ENCODE measurements at regions not wholly inside any gene's neighbourhood (a gene's known extent, or its start where the extent isn't known, plus 50 kb on each side); places are given as distances from the start of the nearest gene placed in this dataset.
A peak's percentile ranks its signal among the peaks of the same experiment; 100 is the strongest.

- WGBS = 71% methylated on average over 6 of the region's 6 CpGs
- no peaks in the 10 kb centered on the region for H3K27me3 ChIP-seq (ENCODE audit: control insufficient read depth, insufficient read depth)
- no peaks in the 10 kb centered on the region for H3K9me3 ChIP-seq (ENCODE audit: control insufficient read depth, low read length)
- ATAC-seq (no peak), DNase-seq (no peak)
- H3K4me3 ChIP-seq (ENCODE audit: low read length) = no peak overlapping the region
- intact Hi-C loops (cut with DNase I) = no loop called here
- no peak overlapping the region for H3K27ac ChIP-seq (ENCODE audit: low read length)
- H3K4me1 ChIP-seq (ENCODE audit: control insufficient read depth, insufficient read depth, low read length) = no peaks in the 10 kb centered on the region
Observed at GRCh38 chr2:118696786-118697465, 150.5 kb downstream of the EN1 start.

- H3K9me3 ChIP-seq (ENCODE audit: control insufficient read depth, low read length) = no peaks in the 10 kb centered on the region
- DNase-seq (no peak), ATAC-seq (no peak)
- H3K4me3 ChIP-seq (ENCODE audit: low read length) = no peak overlapping the region
- H3K4me1 ChIP-seq (ENCODE audit: control insufficient read depth, insufficient read depth, low read length) = no peaks in the 10 kb centered on the region
- WGBS = 48% methylated on average over 6 of the region's 6 CpGs
- H3K27ac ChIP-seq (ENCODE audit: low read length) = no peak overlapping the region
- intact Hi-C loops (cut with DNase I) = no loop called here
- H3K27me3 ChIP-seq (ENCODE audit: control insufficient read depth, insufficient read depth) = no peaks in the 10 kb centered on the region
Observed at GRCh38 chr2:118693287-118693822, 154.1 kb downstream of the EN1 start.

DNA sequence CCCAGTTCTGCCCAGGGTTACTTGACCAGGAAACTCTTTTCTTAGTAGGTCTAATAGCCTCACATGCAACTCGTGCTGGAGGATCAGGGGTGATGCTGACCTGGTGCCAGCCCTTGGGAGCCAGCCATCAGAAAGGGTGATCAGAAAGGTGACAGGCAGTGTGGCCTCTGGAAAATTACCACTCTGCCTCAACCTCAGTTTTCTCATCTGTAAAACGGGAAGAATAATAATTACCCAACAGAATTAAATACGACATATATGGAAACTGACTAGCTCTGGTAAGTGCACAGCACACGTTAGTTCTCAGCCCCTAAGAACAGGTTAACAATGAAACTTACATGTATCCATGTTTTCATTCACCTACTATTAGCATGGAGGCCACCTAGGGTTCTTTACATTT is 157.6 kb downstream of the EN1 start:
- no peak for DNase-seq
- 74% methylated on average over 4 of the region's 4 CpGs for WGBS
- Histone ChIP-seq H3K4me1 (ENCODE audit: control insufficient read depth, insufficient read depth, low read length) (no peaks in the 10 kb centered on the region), H3K27ac (ENCODE audit: low read length) (no peak overlapping the region), H3K4me3 (ENCODE audit: low read length) (no peak overlapping the region), H3K9me3 (ENCODE audit: control insufficient read depth, low read length) (no peaks in the 10 kb centered on the region), H3K27me3 (ENCODE audit: control insufficient read depth, insufficient read depth) (no peaks in the 10 kb centered on the region)
- intact Hi-C loops (cut with DNase I) = no loop called here
- no peak for ATAC-seq

- WGBS = 82% methylated on average over 4 of the region's 4 CpGs
- no peak overlapping the region for H3K27ac ChIP-seq (ENCODE audit: low read length)
- no peaks in the 10 kb centered on the region for H3K27me3 ChIP-seq (ENCODE audit: control insufficient read depth, insufficient read depth)
- H3K4me3 ChIP-seq (ENCODE audit: low read length) = no peak overlapping the region
- no peaks in the 10 kb centered on the region for H3K4me1 ChIP-seq (ENCODE audit: control insufficient read depth, insufficient read depth, low read length)
- no peaks in the 10 kb centered on the region for H3K9me3 ChIP-seq (ENCODE audit: control insufficient read depth, low read length)
- no peak for ATAC-seq
- intact Hi-C loops (cut with DNase I) = no loop called here
- DNase-seq = no peak
Observed at GRCh38 chr2:118689456-118689855, 158.0 kb downstream of the EN1 start.

DNA sequence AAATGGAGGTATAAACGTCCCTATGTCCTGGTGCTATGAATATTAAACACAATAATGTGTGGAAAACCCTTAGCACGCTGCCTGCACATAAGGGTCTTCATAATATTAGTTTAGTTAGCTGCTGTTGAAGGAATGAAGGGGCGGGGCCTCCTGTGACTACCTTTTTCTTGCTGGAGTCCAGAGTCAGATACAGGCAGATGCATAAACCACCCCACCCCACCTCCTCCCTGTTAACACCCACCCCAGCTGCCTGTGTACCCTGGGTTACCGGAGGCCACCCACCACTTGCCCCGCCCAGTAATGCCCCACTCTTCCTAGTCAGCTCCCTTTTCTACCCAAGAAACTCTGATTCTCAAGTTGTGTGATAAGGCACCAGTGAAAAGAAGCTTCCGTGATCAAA is 158.4 kb downstream of the EN1 start:
- no peaks in the 10 kb centered on the region for H3K27me3 ChIP-seq (ENCODE audit: control insufficient read depth, insufficient read depth)
- no peaks in the 10 kb centered on the region for H3K9me3 ChIP-seq (ENCODE audit: control insufficient read depth, low read length)
- no peak overlapping the region for H3K27ac ChIP-seq (ENCODE audit: low read length)
- no peak for ATAC-seq
- no peaks in the 10 kb centered on the region for H3K4me1 ChIP-seq (ENCODE audit: control insufficient read depth, insufficient read depth, low read length)
- no peak for DNase-seq
- intact Hi-C loops (cut with DNase I) = no loop called here
- 74% methylated on average over 6 of the region's 6 CpGs for WGBS
- H3K4me3 ChIP-seq (ENCODE audit: low read length) = no peak overlapping the region

- DNase-seq (peak in 2 of 3 donors; percentile 51 to 53), ATAC-seq (peak; percentile 32 to 69)
- Histone ChIP-seq H3K27me3 (ENCODE audit: control insufficient read depth, insufficient read depth) (no peaks in the 10 kb centered on the region), H3K4me3 (ENCODE audit: low read length) (no peak overlapping the region), H3K27ac (ENCODE audit: low read length) (no peak overlapping the region), H3K9me3 (ENCODE audit: control insufficient read depth, low read length) (no peaks in the 10 kb centered on the region), H3K4me1 (ENCODE audit: control insufficient read depth, insufficient read depth, low read length) (no peaks in the 10 kb centered on the region)
- intact Hi-C loops (cut with DNase I) = no loop called here
- 49% methylated on average over 2 of the region's 2 CpGs for WGBS
Observed at GRCh38 chr2:118687698-118688097, 159.8 kb downstream of the EN1 start.

- Histone ChIP-seq H3K4me3 (ENCODE audit: low read length) (no peak overlapping the region), H3K4me1 (ENCODE audit: control insufficient read depth, insufficient read depth, low read length) (no peaks in the 10 kb centered on the region), H3K27ac (ENCODE audit: low read length) (no peak overlapping the region), H3K27me3 (ENCODE audit: control insufficient read depth, insufficient read depth) (no peaks in the 10 kb centered on the region), H3K9me3 (ENCODE audit: control insufficient read depth, low read length) (no peaks in the 10 kb centered on the region)
- DNase-seq (no peak), ATAC-seq (no peak)
- intact Hi-C loops (cut with DNase I) = no loop called here
- 64% methylated on average over 3 of the region's 3 CpGs for WGBS
Observed at GRCh38 chr2:118687192-118687591, 160.3 kb downstream of the EN1 start.

DNA sequence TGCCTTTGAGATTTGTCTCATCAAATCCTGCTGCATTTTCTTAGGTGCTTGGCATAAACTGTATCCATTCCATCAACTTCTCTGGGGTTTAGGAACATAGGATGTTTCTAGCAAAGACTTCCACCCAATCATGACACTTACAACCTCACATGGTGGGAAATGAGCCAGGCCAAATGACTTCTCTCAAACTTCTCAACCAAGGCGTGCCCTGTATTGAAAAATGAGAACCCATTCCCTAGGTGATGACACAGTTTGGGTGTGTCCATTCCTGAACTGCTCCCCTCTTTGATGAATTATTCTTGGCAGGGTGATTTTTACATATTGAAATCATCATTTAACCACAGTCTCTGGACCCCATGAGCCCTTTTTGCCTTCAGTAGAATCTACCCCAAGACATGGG is 161.1 kb downstream of the EN1 start:
- Histone ChIP-seq H3K9me3 (ENCODE audit: control insufficient read depth, low read length) (no peaks in the 10 kb centered on the region), H3K4me3 (ENCODE audit: low read length) (no peak overlapping the region), H3K27ac (ENCODE audit: low read length) (no peak overlapping the region), H3K4me1 (ENCODE audit: control insufficient read depth, insufficient read depth, low read length) (no peaks in the 10 kb centered on the region), H3K27me3 (ENCODE audit: control insufficient read depth, insufficient read depth) (no peaks in the 10 kb centered on the region)
- DNase-seq (no peak), ATAC-seq (no peak)
- WGBS = 74% methylated on average over 1 of the region's 1 CpG
- intact Hi-C loops (cut with DNase I) = no loop called here

- ATAC-seq (no peak), DNase-seq (no peak)
- intact Hi-C loops (cut with DNase I) = no loop called here
- Histone ChIP-seq H3K4me1 (ENCODE audit: control insufficient read depth, insufficient read depth, low read length) (no peaks in the 10 kb centered on the region), H3K27ac (ENCODE audit: low read length) (no peak overlapping the region), H3K9me3 (ENCODE audit: control insufficient read depth, low read length) (no peaks in the 10 kb centered on the region), H3K4me3 (ENCODE audit: low read length) (no peak overlapping the region), H3K27me3 (ENCODE audit: control insufficient read depth, insufficient read depth) (no peaks in the 10 kb centered on the region)
- WGBS = 87% methylated on average over 5 of the region's 5 CpGs
Observed at GRCh38 chr2:118683460-118683859, 164.0 kb downstream of the EN1 start.

- DNase-seq (no peak), ATAC-seq (no peak)
- Histone ChIP-seq H3K4me1 (ENCODE audit: control insufficient read depth, insufficient read depth, low read length) (no peaks in the 10 kb centered on the region), H3K27me3 (ENCODE audit: control insufficient read depth, insufficient read depth) (no peaks in the 10 kb centered on the region), H3K9me3 (ENCODE audit: control insufficient read depth, low read length) (no peaks in the 10 kb centered on the region), H3K27ac (ENCODE audit: low read length) (no peak overlapping the region), H3K4me3 (ENCODE audit: low read length) (no peak overlapping the region)
- WGBS = 40% methylated on average over 2 of the region's 2 CpGs
- intact Hi-C loops (cut with DNase I) = no loop called here
Observed at GRCh38 chr2:118678985-118679384, 168.5 kb downstream of the EN1 start.

DNA sequence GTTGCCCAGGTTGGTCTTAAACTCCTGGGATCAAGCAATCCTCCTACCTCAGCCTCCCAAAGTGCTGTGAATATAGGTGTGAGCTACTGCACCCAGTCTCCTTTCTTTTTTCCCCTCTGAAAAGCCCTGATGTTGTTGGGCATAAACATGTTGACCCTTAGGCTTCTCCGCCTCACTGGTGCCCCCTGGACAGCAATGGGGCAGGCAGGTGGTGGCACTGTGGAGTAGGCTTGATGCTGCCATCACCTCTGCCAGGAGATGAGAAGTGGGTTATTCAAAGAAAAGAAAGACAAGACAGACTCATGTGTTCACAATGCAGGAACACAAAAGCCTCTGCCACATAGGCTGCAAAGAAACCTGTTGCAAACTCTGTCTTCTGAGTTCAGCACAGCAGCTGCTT is 169.9 kb downstream of the EN1 start:
- 86% methylated on average over 1 of the region's 1 CpG for WGBS
- Histone ChIP-seq H3K27ac (ENCODE audit: low read length) (no peak overlapping the region), H3K9me3 (ENCODE audit: control insufficient read depth, low read length) (no peaks in the 10 kb centered on the region), H3K27me3 (ENCODE audit: control insufficient read depth, insufficient read depth) (no peaks in the 10 kb centered on the region), H3K4me1 (ENCODE audit: control insufficient read depth, insufficient read depth, low read length) (no peaks in the 10 kb centered on the region), H3K4me3 (ENCODE audit: low read length) (no peak overlapping the region)
- ATAC-seq (no peak), DNase-seq (no peak)
- intact Hi-C loops (cut with DNase I) = no loop called here

GRCh38 chr2:118675531-118675930 is 171.9 kb downstream of the EN1 start:
- intact Hi-C loops (cut with DNase I) = no loop called here
- DNase-seq (no peak), ATAC-seq (no peak)
- no peak overlapping the region for H3K4me3 ChIP-seq (ENCODE audit: low read length)
- H3K9me3 ChIP-seq (ENCODE audit: control insufficient read depth, low read length) = no peaks in the 10 kb centered on the region
- no peak overlapping the region for H3K27ac ChIP-seq (ENCODE audit: low read length)
- no peaks in the 10 kb centered on the region for H3K4me1 ChIP-seq (ENCODE audit: control insufficient read depth, insufficient read depth, low read length)
- no peaks in the 10 kb centered on the region for H3K27me3 ChIP-seq (ENCODE audit: control insufficient read depth, insufficient read depth)

Measured in right cardiac atrium (tissue), 5 donors.